ENCODE measurements at regions not wholly inside any gene's neighbourhood (a gene's known extent, or its start where the extent isn't known, plus 50 kb on each side); places are given as distances from the start of the nearest gene placed in this dataset.
A peak's percentile ranks its signal among the peaks of the same experiment; 100 is the strongest.

GRCh38 chr1:235919127-235919832 lies 52.6 kb upstream of the LYST start:
- no peak overlapping the region for H3K4me2 ChIP-seq (ENCODE audit: control insufficient read depth, insufficient read depth)
- H3K27me3 ChIP-seq (replicated peaks in 1 of 2; ENCODE audit: control insufficient read depth in 2 of 2, insufficient read depth in 2 of 2, low read length in 1 of 2) = no peaks in the 10 kb centered on the region
- no peak overlapping the region for H3K9ac ChIP-seq (ENCODE audit: control insufficient read depth, insufficient read depth, low read length)
- WGBS (ENCODE audit: insufficient coverage, insufficient replicate concordance, low lambda C conversion rate, missing lambda C conversion rate) = 62% methylated on average over 12 of the region's 12 CpGs
- RAD21 ChIA-PET (ENCODE audit: unreplicated experiment) = interaction anchor here (1.4 to 1.8 kb wide), 3 partner anchors 37 to 44 kb away, joined by 3 to 4 read pairs (median 4); no protein-coding TSS in a partner anchor
- no peaks in the 10 kb centered on the region for H3K79me2 ChIP-seq (ENCODE audit: control insufficient read depth, insufficient read depth, low read length)
- H2AFZ ChIP-seq (ENCODE audit: control insufficient read depth, low read depth, low read length) = no peak overlapping the region
- POLR2A ChIA-PET = interaction anchor here (0.7 to 1.0 kb wide), 2 partner anchors 10 to 40 kb away, joined by 4 read pairs; no protein-coding TSS in a partner anchor
- H3K4me1 ChIP-seq (ENCODE audit: control insufficient read depth, insufficient read depth, low read length) = peaks cover 10% of the 10 kb centered on the region
- H3K36me3 ChIP-seq (ENCODE audit: control insufficient read depth in 2 of 2, insufficient read depth in 2 of 2, low read length in 1 of 2) = no peaks in the 10 kb centered on the region
- no peak for FAIRE-seq
- peak; percentile 43 for ATAC-seq
- H3K27ac ChIP-seq (ENCODE audit: control insufficient read depth, insufficient read depth) = no peak overlapping the region
- in situ Hi-C loops (cut with MboI) (no loop called here), intact Hi-C loops (cut with micrococcal nuclease; ENCODE audit: unreplicated experiment) (no loop called here)
- H4K20me1 ChIP-seq (ENCODE audit: control insufficient read depth, insufficient read depth) = no peaks in the 10 kb centered on the region
- SMC1A ChIA-PET (ENCODE audit: uncharacterized antibody, unreplicated experiment) = interaction anchor here (0.9 to 3.5 kb wide), 6 partner anchors 11 to 49 kb away, joined by 3 to 24 read pairs (median 4); no protein-coding TSS in a partner anchor
- CTCF ChIA-PET = interaction anchor here (0.9 to 2.1 kb wide), 2 partner anchors 52 to 503 kb away, joined by 4 to 19 read pairs; no protein-coding TSS in a partner anchor
- no peaks in the 10 kb centered on the region for H3K9me3 ChIP-seq (replicated peaks; ENCODE audit: control insufficient read depth, insufficient read depth, low read length)
- no peak for TF ChIP-seq BCL3 (IDR thresholded peaks at IDR 0.05; ENCODE audit: borderline replicate concordance, insufficient read depth, low read depth, low read length, poor library complexity, severe bottlenecking)
- TF ChIP-seq BHLHE40 (IDR thresholded peaks at IDR 0.05; ENCODE audit: borderline replicate concordance in 1 of 2, low read depth in 2 of 2, low read length in 1 of 2) = peak in 1 of 2 experiments; percentile 52; a peak in 1 of 4 replicates
- no peak for TF ChIP-seq EGR1 (IDR thresholded peaks at IDR 0.05; ENCODE audit: borderline replicate concordance in 1 of 2, low read depth in 2 of 2, low read length in 2 of 2)
- peak; percentile 12 for TF ChIP-seq MEF2B (IDR thresholded peaks at IDR 0.05; ENCODE audit: partially characterized antibody, poor library complexity, severe bottlenecking)
- TF ChIP-seq, protein P1, sequence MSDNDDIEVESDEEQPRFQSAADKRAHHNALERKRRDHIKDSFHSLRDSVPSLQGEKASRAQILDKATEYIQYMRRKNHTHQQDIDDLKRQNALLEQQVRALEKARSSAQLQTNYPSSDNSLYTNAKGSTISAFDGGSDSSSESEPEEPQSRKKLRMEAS (IDR thresholded peaks at IDR 0.05; ENCODE audit: low read depth, low read length) = no peak
- TF ChIP-seq MTA2 (IDR thresholded peaks at IDR 0.05; ENCODE audit: low read depth) = peak; percentile 23; the same call in 1 of the 2 replicates
- no TSS peak for BruUV-seq (replicated peaks)
- DNase-seq (ENCODE audit: low read depth, low spot score) = no peak
- no peak overlapping the region for H3K4me3 ChIP-seq
